HL-60/S4 treated with retinoic acid at 250 ng/mL for 4 days and 3 days (cell line): ENCODE measurements at regions not wholly inside any gene's neighbourhood (a gene's known extent, or its start where the extent isn't known, plus 50 kb on each side); places are given as distances from the start of the nearest gene placed in this dataset.

Source experiments
- in situ Hi-C: fragments of 300-500 bp; cut with MboI; formaldehyde crosslinking; loops from 2 replicates; pipeline ENCODE4 v1.7.0; 2022; ENCODE audit warnings: low sequenced_read_pairs

GRCh38 chr2:147099845-147100244, 745.0 kb upstream of the ACVR2A start:
- in situ Hi-C loops = no loop called here

DNA sequence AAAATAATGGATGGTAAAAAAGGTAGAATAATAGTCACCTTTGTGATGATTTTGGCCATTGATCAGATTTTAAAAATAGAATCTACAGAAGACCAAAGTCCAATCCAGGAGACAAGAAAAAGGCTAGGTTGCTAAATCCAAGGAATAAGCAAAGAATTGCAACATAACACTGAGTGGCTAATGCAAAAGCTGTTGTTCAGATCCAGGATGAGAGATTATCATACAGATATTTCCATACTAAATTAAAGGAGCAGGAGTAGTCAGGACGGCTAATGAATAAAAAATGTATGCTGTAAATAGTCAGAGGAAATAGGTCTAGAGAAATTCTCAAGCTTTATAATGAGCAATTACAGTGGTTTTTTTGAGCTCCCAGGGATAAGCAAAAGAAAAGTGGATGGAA, 745.9 kb upstream of the ACVR2A start:
- in situ Hi-C loops = no loop called here

DNA sequence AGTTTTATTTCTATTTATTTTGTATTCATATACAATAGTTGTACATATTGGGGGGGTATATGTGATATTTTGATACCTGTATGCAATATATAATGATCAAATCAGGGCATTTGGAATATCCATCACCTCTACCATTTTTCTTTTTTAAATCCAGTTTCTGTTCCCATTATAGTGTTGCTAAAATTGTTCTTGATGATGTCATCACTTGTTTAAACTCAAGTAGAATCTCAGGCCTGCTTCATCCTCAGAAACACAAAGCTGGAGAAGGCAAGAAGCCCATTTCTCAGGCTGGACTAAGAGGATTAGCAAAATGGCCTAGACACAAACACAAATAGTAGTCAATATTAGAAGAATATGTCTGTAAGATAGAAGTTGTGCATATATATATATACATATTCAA, 747.1 kb upstream of the ACVR2A start:
- in situ Hi-C loops = no loop called here

DNA sequence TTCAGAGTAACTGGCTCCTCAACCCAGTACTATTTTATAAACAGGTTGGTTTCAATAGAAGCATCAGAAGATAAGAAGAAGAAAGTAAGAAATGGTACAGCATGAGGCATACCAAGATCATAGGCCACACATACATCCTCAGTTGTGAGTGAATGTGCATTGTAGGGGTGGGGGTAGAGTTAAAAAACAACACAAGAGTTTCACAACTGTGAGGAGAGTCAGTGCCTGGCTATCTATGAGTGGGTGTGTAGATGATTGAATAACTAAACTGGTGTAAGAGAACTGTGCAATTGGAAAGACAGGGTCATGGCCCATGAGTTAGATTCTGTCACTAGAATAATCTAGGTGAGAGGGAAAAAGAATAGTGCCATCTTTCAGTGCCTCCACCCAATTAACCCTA, 748.2 kb upstream of the ACVR2A start:
- in situ Hi-C loops = no loop called here

DNA sequence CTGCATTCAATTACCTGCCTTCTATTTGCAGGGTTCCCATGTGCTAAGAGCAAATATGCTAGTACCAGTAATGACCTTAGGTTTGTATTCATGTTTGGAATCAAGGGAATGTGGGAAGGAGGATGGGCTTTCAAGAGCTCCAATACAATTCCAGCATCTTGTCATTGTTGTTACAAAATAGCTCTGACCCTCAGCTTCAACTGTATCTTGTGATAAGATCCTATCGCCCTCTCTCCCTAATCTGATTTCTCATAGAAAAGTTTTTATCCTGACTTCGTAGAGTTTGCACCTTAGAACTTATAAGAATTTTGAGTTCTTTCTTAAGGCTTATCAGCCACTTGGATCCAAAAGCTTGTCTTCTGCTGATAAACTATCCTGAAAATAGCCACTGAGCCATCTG, 749.5 kb upstream of the ACVR2A start:
- in situ Hi-C loops = no loop called here

DNA sequence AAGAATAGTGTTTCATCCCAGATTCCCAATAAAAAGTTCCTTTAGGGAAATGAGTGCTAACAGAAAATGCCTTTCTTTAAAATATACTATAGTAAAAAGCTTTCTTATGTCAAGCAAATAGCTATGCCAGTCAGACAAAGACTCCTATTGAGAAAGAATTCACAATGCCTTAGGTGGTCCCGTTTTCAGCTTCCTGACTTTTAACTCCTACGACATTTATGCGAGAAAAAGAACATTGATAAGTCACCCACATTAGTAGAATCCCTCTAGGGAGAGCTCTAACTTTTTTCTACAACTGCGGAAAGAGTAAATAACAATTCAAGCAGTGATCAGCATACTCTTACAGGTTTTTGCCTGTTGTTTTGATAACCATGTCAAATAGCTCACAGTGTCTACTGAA, 750.8 kb upstream of the ACVR2A start:
- in situ Hi-C loops = no loop called here

- in situ Hi-C loops = no loop called here
Measured at GRCh38 chr2:147092266-147092665, 752.6 kb upstream of the ACVR2A start.

DNA sequence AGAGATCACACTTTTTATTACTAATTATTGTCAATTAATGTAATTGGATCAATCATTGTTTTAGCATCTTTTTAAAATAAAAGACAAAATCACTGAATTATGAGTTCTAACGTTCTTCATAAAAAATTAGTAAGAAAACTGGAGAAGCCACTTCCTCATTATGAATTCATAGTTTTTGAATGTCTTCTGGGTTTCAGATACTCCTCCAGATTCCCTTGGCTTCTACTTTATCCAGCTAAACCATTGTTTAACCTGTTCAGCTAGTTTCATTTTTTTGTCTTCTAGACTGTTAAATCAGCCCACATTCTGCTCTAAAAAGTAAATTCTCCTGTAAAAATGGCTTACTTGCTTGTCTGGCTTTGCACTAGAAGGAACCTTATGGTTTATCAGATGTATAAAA, 753.4 kb upstream of the ACVR2A start:
- in situ Hi-C loops = no loop called here

DNA sequence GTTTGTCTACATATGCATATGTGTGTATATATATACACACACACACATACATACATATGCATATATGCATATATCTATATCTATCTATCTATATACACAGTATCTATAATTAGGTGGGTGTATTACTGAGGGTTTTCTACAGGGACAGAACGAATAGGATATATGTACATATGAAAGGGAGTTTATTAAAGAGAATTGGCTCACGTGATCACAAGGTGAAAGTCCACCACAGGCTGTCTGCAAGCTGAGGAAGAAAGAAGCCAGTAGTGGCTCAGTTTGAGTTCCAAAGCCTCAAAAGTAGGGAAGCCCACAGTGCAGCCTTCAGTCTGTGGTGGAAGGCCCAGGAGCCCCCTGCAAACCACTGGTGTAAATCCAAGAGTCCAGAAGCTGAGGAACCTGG, 756.0 kb upstream of the ACVR2A start:
- in situ Hi-C loops = no loop called here

DNA sequence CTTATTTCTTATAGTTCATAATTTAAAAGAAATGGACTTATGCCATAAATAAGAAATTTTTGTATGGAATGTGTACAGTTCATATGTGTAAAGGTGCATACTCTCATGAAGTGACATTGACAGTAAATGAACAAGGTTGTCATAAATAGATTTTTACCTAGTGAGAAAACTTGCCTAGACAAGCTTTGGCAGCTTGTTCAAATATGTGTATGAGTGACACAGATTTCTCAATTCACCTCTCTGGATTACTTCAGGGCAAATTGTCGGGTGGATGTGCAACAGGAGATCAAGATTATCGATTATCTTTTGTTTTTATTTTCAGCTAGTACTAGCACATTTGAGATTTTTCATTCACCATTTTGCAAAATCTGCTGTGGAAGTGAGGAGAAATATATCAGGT, 758.1 kb upstream of the ACVR2A start:
- in situ Hi-C loops = no loop called here

- in situ Hi-C loops = no loop called here
Measured at GRCh38 chr2:147083664-147084063, 761.2 kb upstream of the ACVR2A start.

DNA sequence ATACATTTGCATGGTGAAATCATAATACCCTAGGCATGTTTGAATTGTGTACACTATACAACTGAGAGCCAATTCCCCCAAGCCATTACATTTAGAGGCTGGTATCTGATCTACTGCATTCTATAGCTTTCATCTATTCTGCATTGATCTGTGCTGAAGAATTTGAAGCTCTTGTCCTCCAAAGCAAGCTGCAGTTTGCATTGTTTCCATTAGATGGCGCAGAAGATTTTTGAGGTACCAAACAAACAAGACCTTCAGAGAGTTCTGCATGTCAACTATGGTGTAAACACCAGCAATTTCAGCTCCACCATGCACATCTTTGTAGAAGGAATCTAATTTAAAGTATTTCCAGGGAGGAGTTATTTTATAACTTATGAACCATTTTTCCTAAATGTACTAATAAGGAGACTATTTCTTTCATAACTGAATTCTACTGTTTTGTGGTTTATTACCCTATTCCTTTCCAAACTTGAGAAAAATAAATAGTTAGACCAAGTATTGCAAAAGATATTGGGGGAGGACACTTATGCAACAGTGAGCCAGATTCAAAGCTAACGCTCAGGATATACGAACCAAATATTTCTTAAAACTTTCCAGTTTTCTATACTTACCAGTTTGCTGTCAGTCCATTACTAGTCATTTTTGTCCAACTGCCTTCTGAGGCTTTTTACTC, 761.8 kb upstream of the ACVR2A start:
- in situ Hi-C loops = no loop called here

DNA sequence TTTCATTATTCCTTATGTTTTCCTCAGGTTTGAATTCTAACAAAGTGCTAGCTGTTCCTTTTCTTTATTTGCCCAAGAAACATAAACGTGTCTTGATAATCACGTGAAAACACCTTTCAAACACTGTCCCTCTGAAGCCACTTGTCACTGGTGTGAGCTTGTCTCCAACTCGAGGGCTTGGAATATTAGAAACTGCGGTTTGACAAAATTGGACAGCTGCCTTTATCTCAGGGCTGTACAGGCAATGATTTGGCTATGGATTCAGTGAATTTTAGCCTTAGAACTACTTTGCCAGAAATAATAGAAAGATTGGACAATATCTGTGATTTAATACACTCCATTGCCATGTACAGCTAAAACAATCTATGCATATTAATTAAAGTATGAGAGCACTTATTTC, 763.0 kb upstream of the ACVR2A start:
- in situ Hi-C loops = no loop called here

GRCh38 chr2:147076634-147077033, 768.2 kb upstream of the ACVR2A start:
- in situ Hi-C loops = no loop called here

DNA sequence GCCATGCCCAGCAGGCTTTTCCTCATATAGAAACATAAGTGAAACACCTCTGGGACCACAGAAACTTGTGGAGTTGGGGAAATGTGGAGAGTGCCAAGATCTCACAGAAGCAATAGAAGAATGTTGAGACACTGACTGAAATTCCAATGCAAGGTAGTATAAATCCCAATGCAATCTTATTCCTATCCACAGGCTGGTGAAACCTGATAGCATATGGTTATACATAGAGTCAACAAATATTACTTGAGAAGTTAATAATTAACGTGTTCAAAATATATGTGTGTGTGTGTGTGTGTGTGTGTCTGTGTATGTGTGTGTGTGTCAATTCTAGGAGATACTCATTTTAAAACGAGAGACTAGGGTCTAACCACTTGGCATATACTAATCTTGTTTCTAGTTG, 776.8 kb upstream of the ACVR2A start:
- in situ Hi-C loops = loop anchor here (25.0 kb wide), 1 partner anchor 844 kb away; no protein-coding TSS in a partner anchor

GRCh38 chr2:147067136-147067535, 777.7 kb upstream of the ACVR2A start:
- in situ Hi-C loops = loop anchor here (25.0 kb wide), 1 partner anchor 845 kb away; no protein-coding TSS in a partner anchor

DNA sequence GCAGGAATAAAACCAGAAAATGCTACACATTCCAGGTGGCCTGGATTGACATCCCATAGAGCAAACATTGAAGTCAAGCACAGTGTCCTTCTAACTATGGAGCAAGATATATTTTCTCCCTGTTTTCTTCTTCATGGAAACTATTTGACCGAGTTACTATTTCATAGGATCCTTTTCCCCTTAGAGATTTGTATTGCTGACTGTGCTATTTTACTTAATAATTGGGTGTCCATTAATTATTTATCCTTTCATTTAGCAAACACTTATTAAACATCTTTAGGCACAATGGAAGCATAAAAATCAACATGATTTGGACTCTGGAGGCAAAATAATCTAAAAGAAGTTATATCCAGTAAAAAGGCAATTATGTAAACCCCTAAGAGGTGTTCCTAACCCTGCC, 782.8 kb upstream of the ACVR2A start:
- in situ Hi-C loops = loop anchor here (25.0 kb wide), 1 partner anchor 850 kb away; no protein-coding TSS in a partner anchor

DNA sequence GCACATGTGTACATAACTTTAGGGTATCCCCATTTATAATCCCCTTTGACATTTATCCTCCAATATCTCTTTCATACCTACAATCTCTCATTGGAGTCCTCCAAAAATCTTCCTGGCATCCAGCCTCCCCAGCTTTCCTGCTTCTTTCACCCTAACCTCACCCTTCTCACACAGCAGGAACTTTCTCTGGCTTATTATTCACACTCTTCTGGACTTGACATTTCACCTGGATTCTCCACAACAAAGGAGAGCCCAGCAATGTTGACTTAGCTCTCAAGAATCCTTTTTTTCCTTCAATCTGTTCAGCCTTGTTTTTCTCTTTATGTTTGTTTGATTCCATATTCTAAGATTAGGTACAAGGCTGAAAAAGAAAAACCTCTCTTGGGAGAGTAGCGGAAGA, 783.6 kb upstream of the ACVR2A start:
- in situ Hi-C loops = loop anchor here (25.0 kb wide), 1 partner anchor 851 kb away; no protein-coding TSS in a partner anchor

DNA sequence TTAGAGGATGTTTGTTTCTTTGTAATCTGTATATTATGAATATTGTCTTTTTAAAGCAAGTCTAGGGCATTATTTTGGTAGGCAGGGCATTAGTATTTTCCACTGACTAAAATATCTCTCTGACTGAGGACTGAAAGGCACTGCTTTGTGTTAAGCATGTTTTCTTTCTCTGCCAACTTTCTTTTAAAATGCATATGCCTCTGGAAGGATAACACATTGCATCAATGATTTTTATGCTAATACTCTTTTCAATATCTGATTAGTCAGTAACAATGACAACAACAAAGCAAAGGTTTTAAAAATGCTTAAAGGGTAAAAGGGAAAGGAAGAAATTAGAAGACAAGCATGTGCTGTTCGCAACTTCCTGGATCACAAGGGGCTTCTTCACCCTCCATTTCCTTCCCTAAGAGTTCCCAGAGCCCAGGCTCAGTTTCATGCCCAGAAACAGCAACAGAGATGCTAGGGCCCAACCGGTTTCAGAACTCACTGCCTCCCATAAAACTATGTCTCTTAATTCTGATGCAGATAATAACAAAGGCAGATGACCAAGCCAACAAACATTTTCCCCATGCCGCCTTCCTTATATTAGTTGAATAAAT, 786.8 kb upstream of the ACVR2A start:
- in situ Hi-C loops = loop anchor here (25.0 kb wide), 1 partner anchor 854 kb away; no protein-coding TSS in a partner anchor

DNA sequence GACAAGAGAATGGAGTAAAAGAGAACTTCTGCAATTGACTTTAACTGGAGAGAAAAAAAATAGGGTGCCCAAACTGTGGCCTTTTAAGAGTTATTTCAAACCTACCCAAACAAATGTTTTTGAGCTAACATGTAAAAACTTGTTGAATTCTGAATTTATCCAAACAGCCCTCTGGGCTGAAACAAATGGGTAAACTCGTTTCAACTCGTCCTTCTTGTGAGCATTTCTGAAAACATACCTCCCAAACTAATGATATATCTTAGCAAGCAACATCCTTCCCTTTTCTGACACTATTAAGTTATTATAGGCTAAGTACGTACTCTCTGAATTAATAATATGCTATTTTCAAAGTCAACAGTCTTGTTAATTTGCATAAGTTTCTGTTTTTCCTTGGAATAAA, 793.0 kb upstream of the ACVR2A start:
- in situ Hi-C loops = loop anchor here (25.0 kb wide), 1 partner anchor 860 kb away; no protein-coding TSS in a partner anchor

DNA sequence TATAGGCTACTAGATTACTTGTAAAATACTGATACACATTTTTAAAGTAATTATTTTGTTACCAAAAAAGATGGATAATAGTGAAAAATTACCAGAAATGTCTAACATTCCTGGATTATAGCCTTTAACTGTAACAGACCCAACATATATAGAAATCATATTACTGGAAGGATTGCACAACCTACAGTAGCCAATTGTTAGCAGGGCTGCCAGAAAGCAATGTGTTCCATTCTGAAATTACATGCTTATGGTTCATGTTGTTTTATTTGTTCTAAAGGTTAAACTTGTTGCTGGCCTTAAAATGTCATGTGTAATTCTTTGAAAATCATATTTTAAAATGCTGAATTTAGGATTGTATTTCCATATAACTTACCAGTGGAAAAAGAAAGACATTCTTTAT, 793.6 kb upstream of the ACVR2A start:
- in situ Hi-C loops = loop anchor here (25.0 kb wide), 1 partner anchor 861 kb away; no protein-coding TSS in a partner anchor

- in situ Hi-C loops = loop anchor here (25.0 kb wide), 1 partner anchor 862 kb away; no protein-coding TSS in a partner anchor
Measured at GRCh38 chr2:147049957-147050356, 794.9 kb upstream of the ACVR2A start.
